ENCODE measurements at regions not wholly inside any gene's neighbourhood (a gene's known extent, or its start where the extent isn't known, plus 50 kb on each side); places are given as distances from the start of the nearest gene placed in this dataset.

DNA sequence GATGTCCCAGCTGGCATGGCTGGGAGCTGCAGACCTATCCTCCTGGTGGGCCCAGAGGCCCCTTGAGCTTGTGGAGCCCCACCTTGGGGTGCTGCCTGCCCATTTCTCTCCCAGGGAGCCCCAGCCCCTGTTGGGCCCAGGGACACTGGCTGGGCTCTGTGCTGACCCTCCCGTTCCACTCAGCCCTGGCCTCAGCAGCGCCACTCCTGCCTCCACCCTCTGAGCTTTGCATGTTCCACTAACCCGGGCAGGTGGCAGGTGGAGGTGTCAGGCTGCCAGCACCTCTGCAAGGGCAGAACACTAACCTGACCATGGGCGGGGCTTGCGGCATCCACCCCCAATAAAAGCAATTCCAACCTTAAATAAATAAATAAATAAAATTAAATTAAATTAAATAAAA lies 299.2 kb downstream of the LRIG3 start:
- dilution Hi-C loops (cut with HindIII; ENCODE audit: low sequenced_read_pairs, unreplicated experiment) (no loop called here), in situ Hi-C loops (cut with MboI; ENCODE audit: low sequenced_read_pairs) (no loop called here), intact Hi-C loops (cut with micrococcal nuclease) (no loop called here)
- Histone ChIP-seq H2AK9ac (replicated peaks; ENCODE audit: low read depth, low read length, poor library complexity) (no peak overlapping the region), H3K4me2 (ENCODE audit: low read depth, low read length) (no peak overlapping the region), H3K79me1 (ENCODE audit: low read depth in 1 of 2, low read length in 2 of 2) (no peaks in the 10 kb centered on the region), H3K36me3 (ENCODE audit: control insufficient read depth, insufficient read depth, low read length) (no peaks in the 10 kb centered on the region), H4K91ac (ENCODE audit: insufficient read depth, low read depth, low read length) (no peak overlapping the region), H3K4ac (ENCODE audit: low read depth, low read length) (no peak overlapping the region), H2AFZ (replicated peaks; ENCODE audit: low read length, poor library complexity) (no peak overlapping the region), H3K4me1 (ENCODE audit: control insufficient read depth, insufficient read depth, low read length) (no peaks in the 10 kb centered on the region), H3K23ac (ENCODE audit: low read depth, low read length) (no peak overlapping the region), H3K14ac (replicated peaks; ENCODE audit: low read depth, low read length) (no peak overlapping the region), H2BK15ac (ENCODE audit: low read depth, low read length) (no peak overlapping the region), H3K9ac (ENCODE audit: low read depth, low read length) (no peak overlapping the region), H2AK5ac (ENCODE audit: low read depth, low read length) (no peak overlapping the region), H3K4me3 (ENCODE audit: insufficient read depth, low read depth, low read length) (no peak overlapping the region), H3K9me3 (ENCODE audit: control insufficient read depth, insufficient read depth, low read length) (peaks cover 5% of the 10 kb centered on the region; the same call in 1 of the 2 replicates), H4K8ac (ENCODE audit: low read depth in 2 of 2, low read length in 2 of 2) (no peak overlapping the region), H2BK5ac (ENCODE audit: low read depth, low read length, poor library complexity, severe bottlenecking) (no peak overlapping the region), H3K56ac (ENCODE audit: extremely low read depth, insufficient read depth, low read length) (no peak overlapping the region), H3K27ac (ENCODE audit: insufficient read depth, low read length) (no peak overlapping the region), H2BK120ac (ENCODE audit: low read depth, low read length) (no peak overlapping the region), H4K5ac (ENCODE audit: low read depth, low read length) (no peak overlapping the region), H2BK20ac (ENCODE audit: low read depth, low read length) (no peak overlapping the region), H3K27me3 (ENCODE audit: control insufficient read depth, insufficient read depth, low read length) (no peaks in the 10 kb centered on the region), H3K9me1 (ENCODE audit: insufficient read depth, low read length) (no peaks in the 10 kb centered on the region), H3K18ac (ENCODE audit: low read depth, low read length) (no peak overlapping the region), H4K20me1 (ENCODE audit: insufficient read depth, low read length) (no peaks in the 10 kb centered on the region)
- BruUV-seq (replicated peaks), result no TSS peak
- WGBS, 2 experiments (ENCODE audit: extremely low coverage in 2 of 2, insufficient read length in 1 of 2), result no CpG with 5 or more reads among the region's 5 CpGs
- ChIA-PET CTCF (no interaction called here), POLR2A (ENCODE audit: unreplicated experiment) (no interaction called here)
- TF ChIP-seq RFX5 (IDR thresholded peaks at IDR 0.05; ENCODE audit: low read depth, low read length) (no peak), FOS (IDR thresholded peaks at IDR 0.05; ENCODE audit: low read depth, low read length) (no peak), SMC3 (IDR thresholded peaks at IDR 0.05; ENCODE audit: low read depth, low read length) (no peak), MAFK (IDR thresholded peaks at IDR 0.05; ENCODE audit: low read depth, low read length) (no peak), CEBPB (IDR thresholded peaks at IDR 0.05; ENCODE audit: low read depth, low read length) (no peak), MAZ (IDR thresholded peaks at IDR 0.05; ENCODE audit: borderline replicate concordance, low read depth, low read length) (no peak), CHD1 (IDR thresholded peaks at IDR 0.05; ENCODE audit: low read depth, low read length) (no peak), POLR2A (IDR thresholded peaks at IDR 0.05; ENCODE audit: low read depth, low read length) (no peak), BHLHE40 (IDR thresholded peaks at IDR 0.05; ENCODE audit: low read depth, low read length) (no peak), MXI1 (IDR thresholded peaks at IDR 0.05; ENCODE audit: borderline replicate concordance, low read depth, low read length) (no peak), RAD21 (IDR thresholded peaks at IDR 0.05; ENCODE audit: low read length) (no peak), NFE2L2 (IDR thresholded peaks at IDR 0.05; ENCODE audit: low read depth, low read length) (no peak), RCOR1 (IDR thresholded peaks at IDR 0.05; ENCODE audit: insufficient replicate concordance, low read length) (no peak)
- TF ChIP-seq, protein P1, sequence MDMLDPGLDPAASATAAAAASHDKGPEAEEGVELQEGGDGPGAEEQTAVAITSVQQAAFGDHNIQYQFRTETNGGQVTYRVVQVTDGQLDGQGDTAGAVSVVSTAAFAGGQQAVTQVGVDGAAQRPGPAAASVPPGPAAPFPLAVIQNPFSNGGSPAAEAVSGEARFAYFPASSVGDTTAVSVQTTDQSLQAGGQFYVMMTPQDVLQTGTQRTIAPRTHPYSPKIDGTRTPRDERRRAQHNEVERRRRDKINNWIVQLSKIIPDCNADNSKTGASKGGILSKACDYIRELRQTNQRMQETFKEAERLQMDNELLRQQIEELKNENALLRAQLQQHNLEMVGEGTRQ (IDR thresholded peaks at IDR 0.05; ENCODE audit: low read depth, low read length), result no peak
- no peak for ATAC-seq (ENCODE audit: low read depth)
- no peak for DNase-seq
